ENCODE measurements at regions not wholly inside any gene's neighbourhood (a gene's known extent, or its start where the extent isn't known, plus 50 kb on each side); places are given as distances from the start of the nearest gene placed in this dataset.

DNA sequence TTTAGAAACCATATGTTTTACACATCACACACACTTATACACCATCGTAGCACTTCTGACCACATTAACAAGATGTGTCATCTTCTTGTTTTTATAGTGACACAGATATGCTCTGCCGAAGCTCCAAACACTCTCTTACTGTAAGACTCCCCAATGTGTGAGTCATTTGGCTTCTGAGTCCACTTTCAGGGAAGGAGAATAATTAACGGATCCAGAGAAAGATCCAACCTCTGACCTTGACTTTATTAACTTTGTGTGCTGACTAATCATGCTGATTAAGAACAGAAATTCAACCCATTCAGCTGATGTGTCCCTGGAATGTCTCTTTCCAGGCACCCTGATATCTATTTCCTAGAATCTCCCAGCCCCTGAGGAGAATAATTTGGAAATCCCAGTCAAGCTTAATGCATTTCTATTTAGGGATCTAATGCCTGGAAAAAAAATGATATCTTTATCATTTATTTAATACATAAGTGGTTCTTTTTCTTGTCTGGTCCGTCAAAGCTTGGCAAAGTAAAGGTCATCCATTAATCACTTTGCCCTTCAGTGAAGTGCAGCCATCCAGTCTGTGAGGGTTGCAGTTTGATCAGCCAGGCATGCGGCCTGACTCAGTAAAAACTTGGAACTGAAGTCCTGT lies 615.8 kb upstream of the SYT4 start:
- TF ChIP-seq POLR2A (IDR thresholded peaks at IDR 0.05) (no peak), POLR2AphosphoS5 (IDR thresholded peaks at IDR 0.05) (peak; percentile 71), CTCF (IDR thresholded peaks at IDR 0.05) (no peak), EP300 (IDR thresholded peaks at IDR 0.05) (no peak)
- H3K36me3 ChIP-seq: no peaks in the 10 kb centered on the region
- H3K9me3 ChIP-seq: no peaks in the 10 kb centered on the region
- H3K27me3 ChIP-seq: no peaks in the 10 kb centered on the region
- no peak overlapping the region for H3K4me3 ChIP-seq
- WGBS, 2 donors (ENCODE audit: low coverage in 1 of 2): 14 to 18% methylated on average over 4 to 5 of the region's 5 CpGs
- peaks cover 0 to 7% (median 0%) of the 10 kb centered on the region in 3 donors for H3K4me1 ChIP-seq
- peak; percentile 78 for ATAC-seq
- no peak overlapping the region for H3K27ac ChIP-seq

GRCh38 chr18:43904209-43904837 lies 627.0 kb upstream of the SYT4 start:
- WGBS, 2 donors (ENCODE audit: low coverage in 1 of 2): 43 to 83% methylated on average over 1 of the region's 1 CpG
- no peak for ATAC-seq
- Histone ChIP-seq H3K9me3 (no peaks in the 10 kb centered on the region), H3K4me3 (no peak overlapping the region), H3K4me1 (no peaks in the 10 kb centered on the region), H3K27me3 (no peaks in the 10 kb centered on the region), H3K36me3 (no peaks in the 10 kb centered on the region), H3K27ac (no peak overlapping the region)
- TF ChIP-seq CTCF (IDR thresholded peaks at IDR 0.05) (no peak), POLR2A (IDR thresholded peaks at IDR 0.05) (no peak), POLR2AphosphoS5 (IDR thresholded peaks at IDR 0.05) (no peak), EP300 (IDR thresholded peaks at IDR 0.05) (no peak)

GRCh38 chr18:43914018-43914417 lies 636.7 kb upstream of the SYT4 start:
- no peaks in the 10 kb centered on the region for H3K27me3 ChIP-seq
- WGBS, 2 donors (ENCODE audit: low coverage in 1 of 2): 83 to 89% methylated on average over 2 of the region's 2 CpGs
- no peaks in the 10 kb centered on the region for H3K4me1 ChIP-seq
- no peaks in the 10 kb centered on the region for H3K36me3 ChIP-seq
- no peak overlapping the region for H3K27ac ChIP-seq
- no peaks in the 10 kb centered on the region for H3K9me3 ChIP-seq
- H3K4me3 ChIP-seq: no peak overlapping the region
- TF ChIP-seq POLR2AphosphoS5 (IDR thresholded peaks at IDR 0.05) (no peak), POLR2A (IDR thresholded peaks at IDR 0.05) (no peak), CTCF (IDR thresholded peaks at IDR 0.05) (no peak), EP300 (IDR thresholded peaks at IDR 0.05) (no peak)
- ATAC-seq: no peak

- Histone ChIP-seq H3K27me3 (no peaks in the 10 kb centered on the region), H3K4me1 (no peaks in the 10 kb centered on the region), H3K9me3 (no peaks in the 10 kb centered on the region), H3K4me3 (no peak overlapping the region), H3K27ac (no peak overlapping the region), H3K36me3 (no peaks in the 10 kb centered on the region)
- TF ChIP-seq CTCF (IDR thresholded peaks at IDR 0.05) (no peak), POLR2A (IDR thresholded peaks at IDR 0.05) (no peak), POLR2AphosphoS5 (IDR thresholded peaks at IDR 0.05) (no peak), EP300 (IDR thresholded peaks at IDR 0.05) (no peak)
- WGBS, 2 donors (ENCODE audit: low coverage in 1 of 2): 78 to 92% methylated on average over 3 of the region's 3 CpGs
- ATAC-seq: no peak
Measured at GRCh38 chr18:43916984-43917383, 639.7 kb upstream of the SYT4 start.

GRCh38 chr18:43917520-43917919 lies 640.2 kb upstream of the SYT4 start:
- no peak for ATAC-seq
- Histone ChIP-seq H3K4me3 (no peak overlapping the region), H3K9me3 (no peaks in the 10 kb centered on the region), H3K27ac (no peak overlapping the region), H3K36me3 (no peaks in the 10 kb centered on the region), H3K4me1 (no peaks in the 10 kb centered on the region), H3K27me3 (no peaks in the 10 kb centered on the region)
- WGBS, 2 donors (ENCODE audit: low coverage in 1 of 2): 70 to 82% methylated on average over 5 of the region's 5 CpGs
- TF ChIP-seq POLR2A (IDR thresholded peaks at IDR 0.05) (no peak), POLR2AphosphoS5 (IDR thresholded peaks at IDR 0.05) (no peak), EP300 (IDR thresholded peaks at IDR 0.05) (no peak), CTCF (IDR thresholded peaks at IDR 0.05) (no peak)

Data from gastroesophageal sphincter (tissue), 4 donors.